ENCODE measurements at regions not wholly inside any gene's neighbourhood (a gene's known extent, or its start where the extent isn't known, plus 50 kb on each side); places are given as distances from the start of the nearest gene placed in this dataset.

GRCh38 chr5:18872978-18873377, 1115.0 kb downstream of the CDH18 start:
- DNase-seq = no peak

- no peak for DNase-seq
Observed at GRCh38 chr5:18876565-18876964, 1111.4 kb downstream of the CDH18 start.

GRCh38 chr5:18881615-18882014, 1106.4 kb downstream of the CDH18 start:
- DNase-seq = no peak

GRCh38 chr5:18882154-18882553, 1105.8 kb downstream of the CDH18 start:
- DNase-seq = no peak

- DNase-seq = no peak
Observed at GRCh38 chr5:18888821-18889220, 1099.2 kb downstream of the CDH18 start.

GRCh38 chr5:18900644-18901043, 1087.4 kb downstream of the CDH18 start:
- no peak for DNase-seq

GRCh38 chr5:18920966-18921365, 1067.0 kb downstream of the CDH18 start:
- no peak for DNase-seq

GRCh38 chr5:18932081-18932480, 1055.9 kb downstream of the CDH18 start:
- no peak for DNase-seq

- no peak for DNase-seq
Observed at GRCh38 chr5:18944771-18945170, 1043.2 kb downstream of the CDH18 start.

- DNase-seq = no peak
Observed at GRCh38 chr5:18954239-18954638, 1033.8 kb downstream of the CDH18 start.

GRCh38 chr5:18959535-18959934, 1028.5 kb downstream of the CDH18 start:
- no peak for DNase-seq

GRCh38 chr5:18961234-18961633, 1026.8 kb downstream of the CDH18 start:
- DNase-seq = no peak

GRCh38 chr5:18965893-18966292, 1022.1 kb downstream of the CDH18 start:
- no peak for DNase-seq

- DNase-seq = no peak
Observed at GRCh38 chr5:18967637-18968036, 1020.4 kb downstream of the CDH18 start.

GRCh38 chr5:18968966-18969365, 1019.0 kb downstream of the CDH18 start:
- no peak for DNase-seq

GRCh38 chr5:18970000-18970399, 1018.0 kb downstream of the CDH18 start:
- DNase-seq = no peak

- DNase-seq = no peak
Observed at GRCh38 chr5:18972177-18972576, 1015.8 kb downstream of the CDH18 start.

GRCh38 chr5:18975624-18976023, 1012.4 kb downstream of the CDH18 start:
- no peak for DNase-seq

- DNase-seq = no peak
Observed at GRCh38 chr5:18977880-18978279, 1010.1 kb downstream of the CDH18 start.

- DNase-seq = no peak
Observed at GRCh38 chr5:18984559-18985080, 1003.4 kb downstream of the CDH18 start.

- no peak for DNase-seq
Observed at GRCh38 chr5:18985171-18985758, 1002.7 kb downstream of the CDH18 start.

- DNase-seq = no peak
Observed at GRCh38 chr5:18987101-18987500, 1000.9 kb downstream of the CDH18 start.

- DNase-seq = no peak
Observed at GRCh38 chr5:18990852-18991251, 997.1 kb downstream of the CDH18 start.

- no peak for DNase-seq
Observed at GRCh38 chr5:18992264-18992663, 995.7 kb downstream of the CDH18 start.

GRCh38 chr5:18999478-18999877, 988.5 kb downstream of the CDH18 start:
- DNase-seq = no peak
